ENCODE measurements at regions not wholly inside any gene's neighbourhood (a gene's known extent, or its start where the extent isn't known, plus 50 kb on each side); places are given as distances from the start of the nearest gene placed in this dataset.

GRCh38 chr5:35436400-35437057 lies 181.1 kb upstream of the SPEF2 start:
- intact Hi-C loops (cut with DNase I): no loop called here
- DNase-seq: no peak

- no peak for DNase-seq
These were observed 187.1 kb upstream of the SPEF2 start for GRCh38 chr5:35430381-35431162.

GRCh38 chr5:35420200-35420599 lies 189.9 kb upstream of the PRLR start:
- intact Hi-C loops (cut with DNase I): no loop called here
- DNase-seq: no peak

More at GRCh38 chr5:35430381-35431162, 187.1 kb upstream of the SPEF2 start:
- intact Hi-C loops (cut with DNase I): no loop called here

GRCh38 chr5:35417040-35417439 lies 186.8 kb upstream of the PRLR start:
- no peak for DNase-seq
- intact Hi-C loops (cut with DNase I): no loop called here

- DNase-seq: no peak
- intact Hi-C loops (cut with DNase I): no loop called here
These were observed 186.1 kb upstream of the PRLR start for GRCh38 chr5:35416217-35416988.

- intact Hi-C loops (cut with DNase I): no loop called here
- DNase-seq: no peak
These were observed 185.0 kb upstream of the PRLR start for GRCh38 chr5:35415309-35415708.

GRCh38 chr5:35409361-35409760 lies 179.1 kb upstream of the PRLR start:
- intact Hi-C loops (cut with DNase I): no loop called here
- no peak for DNase-seq

GRCh38 chr5:35408146-35408545 lies 177.9 kb upstream of the PRLR start:
- intact Hi-C loops (cut with DNase I): no loop called here
- no peak for DNase-seq

- intact Hi-C loops (cut with DNase I): no loop called here
- DNase-seq: no peak
These were observed 177.4 kb upstream of the PRLR start for GRCh38 chr5:35407697-35408096.

- DNase-seq: peak in 2 of 10 donors; percentile 67 to 75
- intact Hi-C loops (cut with DNase I): no loop called here
These were observed 175.7 kb upstream of the PRLR start for GRCh38 chr5:35405938-35406337.

- DNase-seq: no peak
- intact Hi-C loops (cut with DNase I): no loop called here
These were observed 174.4 kb upstream of the PRLR start for GRCh38 chr5:35404701-35405100.

- DNase-seq: no peak
- intact Hi-C loops (cut with DNase I): no loop called here
These were observed 163.6 kb upstream of the PRLR start for GRCh38 chr5:35393901-35394300.

- peak in 2 of 10 donors; percentile 63 to 68 for DNase-seq
- intact Hi-C loops (cut with DNase I): no loop called here
These were observed 154.4 kb upstream of the PRLR start for GRCh38 chr5:35384658-35385057.

GRCh38 chr5:35383041-35383440 lies 152.8 kb upstream of the PRLR start:
- intact Hi-C loops (cut with DNase I): no loop called here
- no peak for DNase-seq

GRCh38 chr5:35377653-35378052 lies 147.4 kb upstream of the PRLR start:
- DNase-seq: no peak
- intact Hi-C loops (cut with DNase I): no loop called here

- intact Hi-C loops (cut with DNase I): no loop called here
- no peak for DNase-seq
These were observed 144.3 kb upstream of the PRLR start for GRCh38 chr5:35374584-35374983.

- DNase-seq: no peak
- intact Hi-C loops (cut with DNase I): no loop called here
These were observed 143.0 kb upstream of the PRLR start for GRCh38 chr5:35373249-35373648.

- intact Hi-C loops (cut with DNase I): no loop called here
- no peak for DNase-seq
These were observed 142.2 kb upstream of the PRLR start for GRCh38 chr5:35372482-35372881.

GRCh38 chr5:35371951-35372426 lies 141.7 kb upstream of the PRLR start:
- intact Hi-C loops (cut with DNase I): no loop called here

GRCh38 chr5:35370871-35371270 lies 140.6 kb upstream of the PRLR start:
- intact Hi-C loops (cut with DNase I): no loop called here
- no peak for DNase-seq

More at GRCh38 chr5:35371951-35372426, 141.7 kb upstream of the PRLR start:
- no peak for DNase-seq

All from posterior cingulate gyrus (tissue), 11 donors.